ENCODE measurements at regions not wholly inside any gene's neighbourhood (a gene's known extent, or its start where the extent isn't known, plus 50 kb on each side); places are given as distances from the start of the nearest gene placed in this dataset.

- TF ChIP-seq, protein P1, sequence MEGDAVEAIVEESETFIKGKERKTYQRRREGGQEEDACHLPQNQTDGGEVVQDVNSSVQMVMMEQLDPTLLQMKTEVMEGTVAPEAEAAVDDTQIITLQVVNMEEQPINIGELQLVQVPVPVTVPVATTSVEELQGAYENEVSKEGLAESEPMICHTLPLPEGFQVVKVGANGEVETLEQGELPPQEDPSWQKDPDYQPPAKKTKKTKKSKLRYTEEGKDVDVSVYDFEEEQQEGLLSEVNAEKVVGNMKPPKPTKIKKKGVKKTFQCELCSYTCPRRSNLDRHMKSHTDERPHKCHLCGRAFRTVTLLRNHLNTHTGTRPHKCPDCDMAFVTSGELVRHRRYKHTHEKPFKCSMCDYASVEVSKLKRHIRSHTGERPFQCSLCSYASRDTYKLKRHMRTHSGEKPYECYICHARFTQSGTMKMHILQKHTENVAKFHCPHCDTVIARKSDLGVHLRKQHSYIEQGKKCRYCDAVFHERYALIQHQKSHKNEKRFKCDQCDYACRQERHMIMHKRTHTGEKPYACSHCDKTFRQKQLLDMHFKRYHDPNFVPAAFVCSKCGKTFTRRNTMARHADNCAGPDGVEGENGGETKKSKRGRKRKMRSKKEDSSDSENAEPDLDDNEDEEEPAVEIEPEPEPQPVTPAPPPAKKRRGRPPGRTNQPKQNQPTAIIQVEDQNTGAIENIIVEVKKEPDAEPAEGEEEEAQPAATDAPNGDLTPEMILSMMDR (IDR thresholded peaks at IDR 0.05): no peak
- TF ChIP-seq POLR2AphosphoS5 (IDR thresholded peaks at IDR 0.05): no peak
These were observed 553.3 kb downstream of the INHBA start for GRCh38 chr7:41149576-41149975.
